Uterus (tissue), 2 donors: ENCODE measurements at regions not wholly inside any gene's neighbourhood (a gene's known extent, or its start where the extent isn't known, plus 50 kb on each side); places are given as distances from the start of the nearest gene placed in this dataset.

Experiments
- POLR2A ChIP-seq, 2 donors: fragments of 450-650 bp; IDR thresholded peaks; one replicate each; pipeline ENCODE4 v1.6.1; 2016; ENCODE audit warnings: antibody characterized with exemption in 2 of 2, mild to moderate bottlenecking in 1 of 2, moderate library complexity in 1 of 2
- TF ChIP-seq, protein P1 (sequence below), 4 experiments: fragments of 200-600 bp in 2 of 4; fragments of 450-650 bp in 2 of 4; sonication (generic) in 2 of 4; IDR thresholded peaks; one replicate each; pipeline ENCODE4 v1.5.1; 2016 to 2019; ENCODE audit warnings: antibody characterized with exemption in 4 of 4, mild to moderate bottlenecking in 2 of 4, moderate library complexity in 1 of 4

DNA sequence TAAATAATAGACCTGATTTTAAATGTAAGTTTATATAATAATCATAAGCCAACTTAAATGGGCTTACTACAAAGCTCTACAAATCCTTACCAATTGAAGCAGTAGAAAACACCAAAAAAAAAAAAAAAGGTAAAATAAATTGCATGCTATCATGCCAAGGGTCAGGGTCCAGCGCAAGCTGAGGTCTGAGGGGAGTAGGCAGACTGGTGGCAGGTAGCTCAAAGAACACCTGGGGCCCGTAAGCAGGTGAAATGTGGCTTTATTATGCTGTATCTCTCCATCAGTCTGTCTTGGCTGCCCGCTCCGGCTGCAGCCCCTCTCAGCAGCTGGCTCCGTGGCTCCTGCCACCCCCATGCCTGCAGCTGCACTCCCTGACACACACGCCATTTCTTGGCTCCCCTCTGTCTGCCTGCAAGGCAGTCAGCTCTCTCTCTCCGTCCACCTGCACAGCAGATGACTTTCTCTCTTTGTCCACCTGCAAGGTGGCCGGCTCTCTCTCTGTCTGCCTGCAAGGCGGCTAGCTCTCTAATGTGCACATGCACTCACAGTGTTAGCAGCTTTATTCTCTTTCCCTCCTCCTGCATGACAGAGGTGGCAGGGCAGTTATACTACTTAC lies 209.4 kb upstream of the UGT8 start:
- TF ChIP-seq, protein P1, sequence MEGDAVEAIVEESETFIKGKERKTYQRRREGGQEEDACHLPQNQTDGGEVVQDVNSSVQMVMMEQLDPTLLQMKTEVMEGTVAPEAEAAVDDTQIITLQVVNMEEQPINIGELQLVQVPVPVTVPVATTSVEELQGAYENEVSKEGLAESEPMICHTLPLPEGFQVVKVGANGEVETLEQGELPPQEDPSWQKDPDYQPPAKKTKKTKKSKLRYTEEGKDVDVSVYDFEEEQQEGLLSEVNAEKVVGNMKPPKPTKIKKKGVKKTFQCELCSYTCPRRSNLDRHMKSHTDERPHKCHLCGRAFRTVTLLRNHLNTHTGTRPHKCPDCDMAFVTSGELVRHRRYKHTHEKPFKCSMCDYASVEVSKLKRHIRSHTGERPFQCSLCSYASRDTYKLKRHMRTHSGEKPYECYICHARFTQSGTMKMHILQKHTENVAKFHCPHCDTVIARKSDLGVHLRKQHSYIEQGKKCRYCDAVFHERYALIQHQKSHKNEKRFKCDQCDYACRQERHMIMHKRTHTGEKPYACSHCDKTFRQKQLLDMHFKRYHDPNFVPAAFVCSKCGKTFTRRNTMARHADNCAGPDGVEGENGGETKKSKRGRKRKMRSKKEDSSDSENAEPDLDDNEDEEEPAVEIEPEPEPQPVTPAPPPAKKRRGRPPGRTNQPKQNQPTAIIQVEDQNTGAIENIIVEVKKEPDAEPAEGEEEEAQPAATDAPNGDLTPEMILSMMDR (IDR thresholded peaks at IDR 0.05): no peak
- no peak for TF ChIP-seq POLR2A (IDR thresholded peaks at IDR 0.05)
